OCI-LY7 (cell line): ENCODE measurements at regions not wholly inside any gene's neighbourhood (a gene's known extent, or its start where the extent isn't known, plus 50 kb on each side); places are given as distances from the start of the nearest gene placed in this dataset.

Experiments used
- EZH2phosphoT487 ChIP-seq: fragments of 200-600 bp; sonication (generic); IDR thresholded peaks from 2 replicates; pipeline ENCODE4 v1.6.1; 2018; ENCODE audit warnings: low read depth, borderline replicate concordance, mild to moderate bottlenecking, mixed run types, antibody characterized with exemption, low read length, moderate library complexity, mixed read lengths
- TF ChIP-seq, protein P1 (sequence below): fragments of 200-600 bp; sonication (generic); conservative IDR thresholded peaks from 2 replicates; pipeline ENCODE4 v1.5.1; 2014; ENCODE audit warnings: mild to moderate bottlenecking, antibody characterized with exemption, low read length, moderate library complexity, mixed read lengths

DNA sequence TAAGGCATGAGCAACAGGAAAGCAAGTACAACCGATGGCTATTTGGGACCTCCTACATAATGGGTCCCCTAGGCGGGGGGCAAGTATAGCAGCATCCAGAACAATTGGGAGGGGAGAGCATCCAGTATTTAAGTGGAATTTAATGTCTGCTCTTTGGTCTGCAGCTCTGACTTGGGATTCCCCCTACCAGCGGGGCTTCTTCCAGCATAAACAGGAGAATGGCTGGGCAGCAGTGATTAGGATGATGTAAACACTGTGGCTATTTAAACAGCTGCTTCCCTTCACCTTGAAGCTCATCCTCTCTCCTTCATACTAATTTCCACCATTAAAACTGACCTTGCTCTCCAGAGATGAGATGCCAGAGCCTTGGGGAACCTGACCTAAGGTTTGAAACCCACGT lies 73.9 kb upstream of the OXGR1 start:
- TF ChIP-seq, protein P1, sequence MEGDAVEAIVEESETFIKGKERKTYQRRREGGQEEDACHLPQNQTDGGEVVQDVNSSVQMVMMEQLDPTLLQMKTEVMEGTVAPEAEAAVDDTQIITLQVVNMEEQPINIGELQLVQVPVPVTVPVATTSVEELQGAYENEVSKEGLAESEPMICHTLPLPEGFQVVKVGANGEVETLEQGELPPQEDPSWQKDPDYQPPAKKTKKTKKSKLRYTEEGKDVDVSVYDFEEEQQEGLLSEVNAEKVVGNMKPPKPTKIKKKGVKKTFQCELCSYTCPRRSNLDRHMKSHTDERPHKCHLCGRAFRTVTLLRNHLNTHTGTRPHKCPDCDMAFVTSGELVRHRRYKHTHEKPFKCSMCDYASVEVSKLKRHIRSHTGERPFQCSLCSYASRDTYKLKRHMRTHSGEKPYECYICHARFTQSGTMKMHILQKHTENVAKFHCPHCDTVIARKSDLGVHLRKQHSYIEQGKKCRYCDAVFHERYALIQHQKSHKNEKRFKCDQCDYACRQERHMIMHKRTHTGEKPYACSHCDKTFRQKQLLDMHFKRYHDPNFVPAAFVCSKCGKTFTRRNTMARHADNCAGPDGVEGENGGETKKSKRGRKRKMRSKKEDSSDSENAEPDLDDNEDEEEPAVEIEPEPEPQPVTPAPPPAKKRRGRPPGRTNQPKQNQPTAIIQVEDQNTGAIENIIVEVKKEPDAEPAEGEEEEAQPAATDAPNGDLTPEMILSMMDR = no peak
- TF ChIP-seq EZH2phosphoT487 = no peak
